Fibroblast of the aortic adventitia (primary cell): ENCODE measurements at regions not wholly inside any gene's neighbourhood (a gene's known extent, or its start where the extent isn't known, plus 50 kb on each side); places are given as distances from the start of the nearest gene placed in this dataset.

Experiments used
- DNase-seq: peaks from one replicate; pipeline ENCODE4 v3.0.0-alpha.2; 2010; ENCODE audit warnings: low read depth
- H3K4me3 ChIP-seq: 2 replicates; pipeline ENCODE4 v1.5.1; 2011; ENCODE audit warnings: low read depth, mild to moderate bottlenecking, control low read depth, low read length, moderate library complexity
- TF ChIP-seq, protein P1 (sequence below): IDR thresholded peaks from 2 replicates; pipeline ENCODE4 v1.5.1; 2011; ENCODE audit warnings: mild to moderate bottlenecking, low read length, control low read depth, inconsistent platforms; ENCODE audit not compliant: insufficient read depth

DNA sequence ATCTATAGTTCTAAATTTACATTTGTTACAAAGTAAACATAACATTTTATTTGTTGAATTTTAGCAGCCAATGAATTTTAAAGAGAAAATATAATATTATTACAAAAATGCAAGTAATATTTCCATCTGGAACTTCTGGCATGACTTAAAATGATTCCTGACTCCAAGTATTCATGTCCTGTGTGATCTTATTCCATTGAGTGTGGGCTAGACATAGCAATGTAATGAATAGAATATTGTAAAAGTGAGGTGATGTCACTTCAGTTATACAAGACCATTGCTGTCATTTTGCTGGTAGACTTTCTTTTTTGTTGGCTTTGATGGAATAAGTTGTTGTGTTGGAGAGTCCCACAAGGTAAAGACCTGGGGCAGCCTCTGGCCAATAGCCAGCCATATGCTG lies 912.2 kb upstream of the PIK3C3 start:
- H3K4me3 ChIP-seq, result no peak overlapping the region
- DNase-seq, result no peak
- TF ChIP-seq, protein P1, sequence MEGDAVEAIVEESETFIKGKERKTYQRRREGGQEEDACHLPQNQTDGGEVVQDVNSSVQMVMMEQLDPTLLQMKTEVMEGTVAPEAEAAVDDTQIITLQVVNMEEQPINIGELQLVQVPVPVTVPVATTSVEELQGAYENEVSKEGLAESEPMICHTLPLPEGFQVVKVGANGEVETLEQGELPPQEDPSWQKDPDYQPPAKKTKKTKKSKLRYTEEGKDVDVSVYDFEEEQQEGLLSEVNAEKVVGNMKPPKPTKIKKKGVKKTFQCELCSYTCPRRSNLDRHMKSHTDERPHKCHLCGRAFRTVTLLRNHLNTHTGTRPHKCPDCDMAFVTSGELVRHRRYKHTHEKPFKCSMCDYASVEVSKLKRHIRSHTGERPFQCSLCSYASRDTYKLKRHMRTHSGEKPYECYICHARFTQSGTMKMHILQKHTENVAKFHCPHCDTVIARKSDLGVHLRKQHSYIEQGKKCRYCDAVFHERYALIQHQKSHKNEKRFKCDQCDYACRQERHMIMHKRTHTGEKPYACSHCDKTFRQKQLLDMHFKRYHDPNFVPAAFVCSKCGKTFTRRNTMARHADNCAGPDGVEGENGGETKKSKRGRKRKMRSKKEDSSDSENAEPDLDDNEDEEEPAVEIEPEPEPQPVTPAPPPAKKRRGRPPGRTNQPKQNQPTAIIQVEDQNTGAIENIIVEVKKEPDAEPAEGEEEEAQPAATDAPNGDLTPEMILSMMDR, result no peak

DNA sequence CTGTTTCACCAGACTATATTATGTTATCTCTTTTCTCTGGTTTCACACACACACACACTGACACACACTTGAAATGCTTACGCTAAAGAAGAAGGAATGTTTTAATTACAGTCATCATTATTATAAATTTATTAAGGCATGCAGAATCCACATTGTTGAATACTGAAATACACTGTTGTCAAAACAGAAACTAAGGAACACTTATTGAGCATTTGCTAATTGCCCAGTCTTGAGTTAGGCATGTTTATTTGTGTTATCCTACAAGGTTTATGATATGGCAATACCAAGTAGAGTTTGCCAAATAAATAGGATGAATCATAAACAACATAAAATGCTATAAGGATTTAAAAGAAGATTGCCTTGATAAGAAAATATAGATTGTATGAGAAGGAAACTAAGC lies 917.0 kb upstream of the PIK3C3 start:
- TF ChIP-seq, protein P1, result no peak
- DNase-seq, result no peak
- H3K4me3 ChIP-seq, result no peak overlapping the region

DNA sequence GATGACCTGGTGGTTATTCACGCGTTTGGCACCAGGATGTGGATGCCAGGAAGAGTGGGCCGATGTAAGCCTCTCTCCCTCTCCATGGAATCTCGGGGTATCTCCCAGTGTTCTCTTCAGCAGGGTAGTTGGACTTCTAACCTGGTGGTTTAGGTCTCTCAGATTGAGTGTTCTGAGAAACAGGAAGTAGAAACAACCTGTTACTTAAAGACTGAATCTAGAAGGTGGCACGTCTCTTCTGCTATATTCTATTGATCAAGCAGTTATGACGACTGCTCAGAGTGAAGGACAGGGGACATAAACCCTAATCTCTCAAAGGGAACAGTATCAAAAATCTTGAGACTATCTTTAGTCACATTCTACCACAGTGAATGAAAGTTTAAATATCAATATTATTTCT lies 918.7 kb upstream of the PIK3C3 start:
- no peak overlapping the region for H3K4me3 ChIP-seq
- TF ChIP-seq, protein P1, result no peak
- DNase-seq, result no peak

DNA sequence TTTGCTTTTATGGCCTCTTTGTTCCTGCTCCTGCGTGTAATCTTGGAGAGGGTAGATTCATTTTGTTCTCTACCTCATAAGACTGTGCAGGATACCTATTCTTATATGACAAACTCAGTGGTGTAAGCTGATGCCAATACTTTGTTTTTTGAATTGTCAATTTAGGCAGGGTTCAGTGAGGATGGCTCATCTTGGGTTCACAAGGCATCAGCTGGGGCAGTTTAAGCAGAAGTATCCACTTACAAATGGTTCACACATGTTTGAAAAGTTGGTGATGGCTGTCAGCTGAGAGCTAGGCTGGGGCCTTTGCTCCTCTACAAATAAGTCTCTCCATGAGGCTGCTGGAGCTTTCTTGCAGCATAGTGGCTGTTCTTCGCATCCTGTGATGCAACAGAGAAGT lies 920.6 kb upstream of the PIK3C3 start:
- H3K4me3 ChIP-seq, result no peak overlapping the region

DNA sequence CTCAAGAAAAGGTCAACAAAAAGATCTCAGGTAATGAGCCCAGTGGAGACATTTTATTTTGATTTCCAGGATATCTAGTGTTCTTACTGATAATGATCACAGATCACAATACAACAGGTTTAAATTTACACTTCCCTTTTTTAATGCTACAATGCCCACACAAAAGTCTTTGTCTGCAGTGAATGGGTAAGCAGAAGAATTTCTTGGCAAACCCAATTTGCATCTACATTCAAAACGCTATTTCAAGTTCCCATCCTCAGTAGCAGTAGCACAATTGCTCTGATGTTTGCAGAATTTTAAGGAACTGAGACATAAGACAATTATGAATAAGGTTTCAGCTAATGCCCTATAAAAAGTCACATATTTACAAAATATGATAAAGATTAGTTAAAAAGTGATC lies 929.4 kb upstream of the PIK3C3 start:
- H3K4me3 ChIP-seq, result no peak overlapping the region
- no peak for DNase-seq
- TF ChIP-seq, protein P1, result no peak

More for the DNA sequence above, 920.6 kb upstream of the PIK3C3 start:
- TF ChIP-seq, protein P1, result no peak
- DNase-seq, result no peak

DNA sequence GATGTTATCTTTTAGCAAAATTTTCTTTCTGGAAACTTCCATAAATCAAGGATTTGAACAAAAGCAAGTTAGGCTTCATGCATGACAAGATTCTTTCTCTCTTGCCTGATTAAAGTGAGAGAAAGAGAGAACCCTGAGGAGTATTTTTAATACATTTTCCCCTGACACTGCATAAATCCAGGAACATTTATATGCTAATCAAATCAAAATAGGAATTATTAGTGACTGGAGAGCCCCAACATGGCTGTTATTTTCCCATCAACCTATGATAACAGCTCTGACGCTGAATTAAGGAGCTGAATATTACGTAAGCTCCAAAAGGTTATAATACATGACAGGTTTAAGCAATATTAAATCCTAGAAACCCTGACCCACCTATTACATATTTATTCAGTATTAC lies 930.2 kb upstream of the PIK3C3 start:
- no peak for DNase-seq
- no peak overlapping the region for H3K4me3 ChIP-seq
- TF ChIP-seq, protein P1, result no peak

DNA sequence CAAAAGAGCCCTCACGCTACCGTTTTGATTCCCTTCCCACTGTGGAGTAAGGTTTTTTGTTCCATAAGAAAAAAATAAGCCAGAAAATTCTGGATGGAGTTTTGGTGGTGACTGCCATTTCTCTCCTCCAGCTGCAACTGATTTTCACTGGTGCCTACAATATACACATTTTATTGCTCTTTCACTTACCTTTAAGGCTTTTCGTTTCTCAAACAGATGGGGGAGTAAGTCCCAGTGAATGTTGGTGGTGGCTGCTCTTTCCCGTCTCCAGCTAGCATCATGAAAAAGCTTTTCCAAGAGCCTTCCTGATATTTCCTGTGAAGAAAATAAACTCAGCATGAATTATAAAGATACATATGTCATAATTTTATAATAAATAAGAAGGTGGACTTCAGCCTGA lies 932.5 kb upstream of the PIK3C3 start:
- TF ChIP-seq, protein P1, result no peak
- no peak overlapping the region for H3K4me3 ChIP-seq
- no peak for DNase-seq
